GM18867 (cell line): ENCODE measurements at regions not wholly inside any gene's neighbourhood (a gene's known extent, or its start where the extent isn't known, plus 50 kb on each side); places are given as distances from the start of the nearest gene placed in this dataset.

ENCODE experiments used
- ATAC-seq: cut with Tn5 transposase; IDR thresholded peaks from one replicate; pipeline ENCODE4 v1.9.1; 2021; ENCODE audit warnings: mild to moderate bottlenecking, moderate library complexity; ENCODE audit not compliant: unreplicated experiment

GRCh38 chr6:40274058-40274457 is 313.1 kb downstream of the LRFN2 start:
- no peak for ATAC-seq

- ATAC-seq: no peak
These were observed 318.6 kb downstream of the LRFN2 start for GRCh38 chr6:40268614-40269013.

DNA sequence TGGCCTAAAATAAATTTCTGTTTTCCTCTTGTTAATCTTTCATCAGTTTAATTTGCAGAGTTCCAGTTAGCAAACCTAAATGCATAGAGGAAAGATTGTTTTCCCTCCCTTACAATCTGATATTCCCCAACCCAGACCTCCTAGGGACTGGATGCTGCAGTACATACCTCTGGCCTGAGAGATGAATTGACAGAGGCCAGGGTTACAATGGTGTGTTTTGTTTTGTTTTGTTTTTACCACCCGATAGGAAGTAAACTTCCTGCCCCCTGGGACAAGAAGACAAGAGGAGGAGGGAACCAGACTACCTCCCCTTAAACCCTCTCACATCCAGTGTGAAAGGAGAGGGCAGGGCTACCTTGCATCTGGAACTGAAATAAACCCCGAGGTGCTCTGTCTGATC is 319.0 kb downstream of the LRFN2 start:
- ATAC-seq: no peak

DNA sequence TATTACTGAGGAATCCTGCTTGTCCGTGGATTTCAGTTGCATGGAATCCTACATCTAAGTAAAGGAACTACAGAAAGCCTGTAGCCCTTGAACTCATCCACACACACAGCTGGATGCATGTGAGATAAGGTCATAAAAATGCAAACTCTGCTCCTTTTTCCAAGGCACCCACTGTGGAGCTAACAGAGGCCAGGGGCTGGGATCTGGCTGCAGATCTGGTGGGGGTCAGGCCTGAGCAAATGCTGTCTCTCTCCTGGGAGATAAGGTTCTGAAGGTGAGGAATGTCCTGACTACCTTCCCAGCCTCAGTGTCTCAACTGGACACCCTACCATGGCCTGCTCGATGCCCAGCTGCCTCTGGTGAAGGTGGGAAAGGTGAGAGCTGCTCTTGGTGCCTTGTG is 321.5 kb downstream of the LRFN2 start:
- ATAC-seq: no peak

DNA sequence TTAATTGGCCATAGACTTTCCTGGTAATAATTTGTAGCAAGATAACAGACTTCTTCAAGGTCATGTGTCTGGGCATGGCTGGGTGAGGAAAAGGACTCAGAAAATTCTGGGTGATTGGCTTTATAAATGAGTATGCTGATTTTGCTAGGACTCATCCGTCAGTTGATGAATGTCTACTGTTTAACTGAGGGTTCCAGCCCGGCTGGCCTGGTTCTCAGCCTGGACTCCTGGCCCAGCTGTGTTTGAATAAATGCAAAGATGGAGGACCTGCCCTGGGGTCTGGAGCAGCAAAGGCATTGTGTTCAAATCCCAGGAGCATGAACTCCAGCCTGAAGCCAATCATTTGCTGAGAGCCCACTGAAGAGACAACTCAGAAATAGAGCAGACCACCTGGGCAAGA is 323.2 kb downstream of the LRFN2 start:
- no peak for ATAC-seq

DNA sequence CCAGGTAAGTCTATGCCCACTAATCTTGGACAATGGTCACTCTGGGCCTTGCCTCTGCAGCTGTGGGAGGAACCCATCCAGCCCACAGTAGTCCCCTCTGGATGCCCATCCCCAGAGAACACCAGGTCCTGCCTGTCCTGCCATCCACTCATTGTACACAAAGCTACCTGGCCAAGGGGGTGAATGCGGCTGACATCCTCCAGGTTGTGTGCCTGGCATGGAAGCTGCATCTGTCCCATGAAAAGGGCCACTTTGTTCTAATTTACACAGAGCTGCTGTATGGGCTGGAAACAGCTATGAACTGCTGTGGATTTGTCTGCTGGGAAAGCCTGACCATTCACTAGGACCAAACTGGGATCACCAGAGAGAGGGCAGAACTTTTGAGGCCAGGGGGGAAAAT is 324.8 kb downstream of the LRFN2 start:
- no peak for ATAC-seq

GRCh38 chr6:40258531-40258930 is 324.3 kb upstream of the MOCS1 start:
- ATAC-seq: no peak

GRCh38 chr6:40256831-40257230 is 322.6 kb upstream of the MOCS1 start:
- ATAC-seq: no peak

GRCh38 chr6:40256224-40256623 is 322.0 kb upstream of the MOCS1 start:
- ATAC-seq: no peak

DNA sequence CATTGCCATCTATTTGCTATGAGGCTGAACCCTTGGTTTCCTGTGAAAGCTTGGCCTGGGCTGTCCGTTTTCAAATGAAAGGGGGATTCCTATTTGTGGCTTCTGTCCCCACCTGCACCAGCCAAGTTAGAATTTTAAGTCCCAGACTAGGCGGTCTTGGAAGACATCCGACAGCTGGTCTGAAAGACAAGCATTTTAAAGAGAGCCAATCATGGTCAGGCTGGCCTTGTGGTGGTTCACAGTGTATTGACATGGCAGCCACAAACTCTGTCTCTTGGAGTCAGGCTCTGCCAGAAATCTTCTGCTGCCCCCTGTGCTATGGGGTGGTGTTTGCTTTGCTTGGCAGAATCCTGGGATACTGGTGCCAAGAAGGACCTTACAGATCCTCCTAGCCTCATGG is 319.2 kb upstream of the MOCS1 start:
- ATAC-seq: no peak

DNA sequence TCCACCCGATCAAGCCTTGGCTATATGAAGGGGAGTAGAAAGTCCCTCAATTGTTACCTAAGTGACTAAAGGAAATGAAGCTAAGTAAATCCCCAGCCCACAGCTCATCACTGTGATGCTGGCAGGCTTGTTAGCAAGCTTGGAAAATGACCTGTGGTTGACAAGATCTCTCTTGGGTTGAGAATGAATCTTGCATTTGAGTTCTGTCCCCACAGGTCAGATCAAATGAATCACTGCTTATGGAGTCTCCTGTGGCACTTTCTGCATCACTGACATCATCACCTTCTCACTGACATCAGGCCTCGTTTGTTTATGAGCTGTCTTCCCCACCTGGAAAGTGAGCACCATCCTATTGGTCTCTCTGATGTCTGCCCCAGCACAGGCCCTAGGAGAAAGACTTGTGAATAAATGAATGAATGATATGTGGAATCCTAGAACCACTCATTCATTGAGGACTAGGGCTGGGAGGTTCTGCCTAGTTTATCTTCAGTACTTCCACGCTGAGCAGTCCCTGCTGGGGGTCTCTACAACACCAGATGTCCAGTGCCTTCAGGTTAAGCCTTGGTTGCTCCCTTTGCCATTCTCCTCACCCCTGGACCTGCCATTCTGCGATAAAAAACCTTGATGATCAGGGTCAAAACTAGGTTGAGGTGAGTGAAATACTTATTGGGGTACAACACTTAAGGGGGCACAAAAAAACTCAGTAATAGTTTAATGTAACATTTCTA is 318.4 kb upstream of the MOCS1 start:
- no peak for ATAC-seq

- ATAC-seq: no peak
These were observed 317.5 kb upstream of the MOCS1 start for GRCh38 chr6:40251637-40252300.

DNA sequence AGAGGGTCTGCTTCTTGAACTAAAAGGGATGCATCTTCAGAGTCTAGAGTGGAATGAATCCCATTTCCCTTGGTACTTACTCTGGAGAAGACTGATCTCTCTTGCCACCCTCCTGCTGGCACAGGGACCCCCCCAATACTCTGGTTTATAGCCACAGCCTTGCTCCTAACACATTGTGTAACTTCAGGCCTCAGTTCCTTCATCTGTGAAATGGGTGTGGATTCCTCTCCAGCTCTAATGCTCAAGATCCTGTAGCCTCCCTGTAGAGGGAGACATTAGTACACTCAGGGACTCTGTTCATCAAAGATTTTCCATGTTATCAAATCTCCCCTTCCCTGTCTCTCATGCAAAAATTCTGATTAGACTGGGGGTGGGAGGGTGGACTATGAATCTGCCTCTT is 315.7 kb upstream of the MOCS1 start:
- no peak for ATAC-seq

GRCh38 chr6:40247516-40248115 is 313.4 kb upstream of the MOCS1 start:
- ATAC-seq: no peak

DNA sequence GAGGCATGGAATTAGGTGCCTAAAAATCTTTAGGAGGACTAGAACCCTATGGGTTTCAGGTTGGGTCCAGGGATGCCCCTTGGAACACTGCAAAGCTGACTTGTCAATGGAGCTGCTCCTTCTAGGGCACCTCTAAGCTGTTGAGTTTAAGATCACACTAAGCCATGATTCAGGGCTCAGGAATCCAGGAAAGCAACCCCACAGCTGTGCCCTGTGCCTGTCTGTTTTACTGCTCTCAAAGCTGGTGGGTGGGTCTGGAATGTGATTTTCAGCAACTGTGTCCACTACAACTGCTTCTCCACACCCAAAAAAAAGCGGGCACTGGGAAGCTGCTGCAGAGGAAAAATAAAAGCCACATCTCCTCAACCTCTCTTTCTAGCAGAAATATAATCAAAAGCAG is 310.4 kb upstream of the MOCS1 start:
- ATAC-seq: no peak

DNA sequence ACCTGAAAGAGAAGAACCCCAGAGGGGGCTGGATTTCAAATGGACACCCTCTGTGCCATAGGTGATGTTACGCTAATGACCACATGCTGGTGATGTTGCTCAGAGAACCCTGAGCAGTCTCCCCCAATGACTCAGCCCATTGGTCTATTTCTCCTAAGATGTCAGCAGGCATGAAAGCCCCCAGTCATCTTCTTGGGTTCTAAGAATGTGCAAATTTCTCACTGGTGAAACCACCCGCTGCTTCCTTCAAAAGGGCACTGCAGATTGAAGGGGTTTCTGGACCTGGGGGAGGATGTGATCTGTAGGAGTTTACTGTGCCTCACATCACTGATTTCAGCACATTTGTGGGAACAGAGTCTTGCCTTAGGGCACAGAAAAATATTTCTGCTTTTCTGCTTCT is 298.4 kb upstream of the MOCS1 start:
- ATAC-seq: no peak

- ATAC-seq: no peak
These were observed 293.5 kb upstream of the MOCS1 start for GRCh38 chr6:40227735-40228134.

- no peak for ATAC-seq
These were observed 288.1 kb upstream of the MOCS1 start for GRCh38 chr6:40222354-40222753.

GRCh38 chr6:40219799-40220198 is 285.5 kb upstream of the MOCS1 start:
- no peak for ATAC-seq

- no peak for ATAC-seq
These were observed 276.4 kb upstream of the MOCS1 start for GRCh38 chr6:40210628-40211056.

DNA sequence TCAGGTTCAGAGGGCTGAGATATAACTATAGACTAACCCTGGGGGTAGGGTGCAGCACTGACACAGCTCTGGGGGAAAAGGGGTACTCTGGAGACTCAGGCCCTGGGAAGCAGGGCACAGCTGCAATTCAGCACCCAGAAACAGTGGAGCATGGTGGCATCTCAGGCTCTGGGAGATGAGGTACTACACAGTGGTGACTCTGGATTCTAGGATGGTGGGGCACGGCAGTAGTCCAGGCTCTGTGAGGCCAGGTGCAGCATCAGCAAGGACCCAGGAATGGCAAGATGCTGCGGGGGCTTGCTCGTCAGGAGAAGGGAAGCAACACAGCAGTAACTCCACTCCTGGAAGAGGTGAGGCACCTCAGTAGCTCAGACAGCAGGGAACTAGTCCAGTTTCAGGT is 271.5 kb upstream of the MOCS1 start:
- no peak for ATAC-seq

DNA sequence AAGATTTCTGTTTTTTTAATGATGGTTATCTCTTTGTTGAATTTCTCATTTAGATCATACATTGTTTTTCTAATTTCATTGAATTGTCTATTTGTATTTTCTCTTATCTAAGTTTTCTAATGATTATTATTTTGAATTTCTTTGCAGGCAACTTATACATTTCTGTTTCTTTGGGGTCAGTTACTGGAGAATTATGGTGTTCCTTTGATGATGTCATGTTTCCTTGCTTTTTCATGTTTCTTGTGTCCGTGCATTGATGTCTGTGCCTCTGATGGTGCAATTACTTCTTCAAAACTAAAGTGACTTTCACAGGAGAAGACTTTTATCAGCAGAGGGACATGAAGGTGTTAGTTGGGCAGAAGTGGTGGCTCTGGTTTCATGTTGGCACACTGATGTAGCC is 270.7 kb upstream of the MOCS1 start:
- no peak for ATAC-seq
